Astrocyte (in vitro differentiated cells and primary cell): ENCODE measurements at regions not wholly inside any gene's neighbourhood (a gene's known extent, or its start where the extent isn't known, plus 50 kb on each side); places are given as distances from the start of the nearest gene placed in this dataset.
"Not testable (repeated sequence)": the region's sequence is repeated elsewhere in the genome, so short reads cannot be mapped to it uniquely, and the experiment has no call there.

Experiments
- DNase-seq: peaks from one replicate; pipeline ENCODE4 v3.0.0-alpha.2; 2010; ENCODE audit warnings: low read depth
- FAIRE-seq: peaks from 2 replicates; lab custom pipeline; 2011; peaks lifted over from hg19 to GRCh38; lab: Jason Lieb, UNC
- H2AFZ ChIP-seq: 2 replicates; pipeline ENCODE4 v1.6.0; 2012; ENCODE audit warnings: low read depth, low read length, inconsistent platforms
- H3K27ac ChIP-seq: 2 replicates; pipeline ENCODE4 v1.5.1; 2011; ENCODE audit warnings: low read depth, low read length, inconsistent platforms
- H3K27me3 ChIP-seq: 2 replicates; pipeline ENCODE4 v1.6.0; 2011; ENCODE audit warnings: low read length, inconsistent platforms; ENCODE audit not compliant: insufficient read depth
- H3K36me3 ChIP-seq: 2 replicates; pipeline ENCODE4 v1.5.1; 2011; ENCODE audit warnings: low read length, inconsistent platforms; ENCODE audit not compliant: insufficient read depth
- H3K4me1 ChIP-seq: 2 replicates; pipeline ENCODE4 v1.5.1; 2011; ENCODE audit warnings: low read length, inconsistent platforms; ENCODE audit not compliant: insufficient read depth
- H3K4me2 ChIP-seq: 2 replicates; pipeline ENCODE4 v1.6.0; 2012; ENCODE audit warnings: low read length, inconsistent platforms
- H3K4me3 ChIP-seq: 2 replicates; pipeline ENCODE4 v1.5.1; 2011; ENCODE audit warnings: low read depth, mild to moderate bottlenecking, low read length, inconsistent platforms; ENCODE audit not compliant: insufficient read depth
- H3K79me2 ChIP-seq: 2 replicates; pipeline ENCODE4 v1.6.0; 2012; ENCODE audit warnings: mild to moderate bottlenecking, low read length, inconsistent platforms; ENCODE audit not compliant: insufficient read depth
- H3K9ac ChIP-seq: 2 replicates; pipeline ENCODE4 v1.6.0; 2012; ENCODE audit warnings: mild to moderate bottlenecking, low read length, inconsistent platforms
- H3K9me3 ChIP-seq: 2 replicates; pipeline ENCODE4 v1.5.1; 2012; ENCODE audit warnings: low read depth, mild to moderate bottlenecking, low read length, inconsistent platforms; ENCODE audit not compliant: insufficient read depth
- H4K20me1 ChIP-seq: 2 replicates; pipeline ENCODE4 v1.6.0; 2012; ENCODE audit warnings: low read length, inconsistent platforms; ENCODE audit not compliant: insufficient read depth
- H3K27ac Mint-ChIP-seq: one replicate; pipeline ENCODE4 v1.8.0; 2021; ENCODE audit warnings: mild to moderate bottlenecking, mixed read lengths; ENCODE audit not compliant: unreplicated experiment
- H3K27me3 Mint-ChIP-seq: one replicate; pipeline ENCODE4 v1.8.0; 2021; ENCODE audit warnings: low read depth, mixed read lengths; ENCODE audit not compliant: unreplicated experiment
- H3K36me3 Mint-ChIP-seq: one replicate; pipeline ENCODE4 v1.8.0; 2021; ENCODE audit warnings: low read depth, mixed read lengths; ENCODE audit not compliant: unreplicated experiment
- H3K4me1 Mint-ChIP-seq: one replicate; pipeline ENCODE4 v1.8.0; 2021; ENCODE audit warnings: low read depth, mixed read lengths; ENCODE audit not compliant: unreplicated experiment
- H3K4me3 Mint-ChIP-seq: one replicate; pipeline ENCODE4 v1.8.0; 2021; ENCODE audit warnings: mild to moderate bottlenecking, moderate library complexity, mixed read lengths; ENCODE audit not compliant: unreplicated experiment
- H3K9me3 Mint-ChIP-seq: one replicate; pipeline ENCODE4 v1.8.0; 2021; ENCODE audit warnings: mild to moderate bottlenecking, mixed read lengths; ENCODE audit not compliant: unreplicated experiment
- EZH2 ChIP-seq: IDR thresholded peaks from 2 replicates; pipeline ENCODE4 v1.6.1; 2012; ENCODE audit warnings: mild to moderate bottlenecking, low read length, inconsistent platforms; ENCODE audit not compliant: insufficient read depth
- TF ChIP-seq, protein P1 (sequence below): IDR thresholded peaks from 2 replicates; pipeline ENCODE4 v1.5.1; 2011; ENCODE audit warnings: low read depth, mild to moderate bottlenecking, inconsistent platforms, low read length, moderate library complexity; ENCODE audit not compliant: insufficient read depth

DNA sequence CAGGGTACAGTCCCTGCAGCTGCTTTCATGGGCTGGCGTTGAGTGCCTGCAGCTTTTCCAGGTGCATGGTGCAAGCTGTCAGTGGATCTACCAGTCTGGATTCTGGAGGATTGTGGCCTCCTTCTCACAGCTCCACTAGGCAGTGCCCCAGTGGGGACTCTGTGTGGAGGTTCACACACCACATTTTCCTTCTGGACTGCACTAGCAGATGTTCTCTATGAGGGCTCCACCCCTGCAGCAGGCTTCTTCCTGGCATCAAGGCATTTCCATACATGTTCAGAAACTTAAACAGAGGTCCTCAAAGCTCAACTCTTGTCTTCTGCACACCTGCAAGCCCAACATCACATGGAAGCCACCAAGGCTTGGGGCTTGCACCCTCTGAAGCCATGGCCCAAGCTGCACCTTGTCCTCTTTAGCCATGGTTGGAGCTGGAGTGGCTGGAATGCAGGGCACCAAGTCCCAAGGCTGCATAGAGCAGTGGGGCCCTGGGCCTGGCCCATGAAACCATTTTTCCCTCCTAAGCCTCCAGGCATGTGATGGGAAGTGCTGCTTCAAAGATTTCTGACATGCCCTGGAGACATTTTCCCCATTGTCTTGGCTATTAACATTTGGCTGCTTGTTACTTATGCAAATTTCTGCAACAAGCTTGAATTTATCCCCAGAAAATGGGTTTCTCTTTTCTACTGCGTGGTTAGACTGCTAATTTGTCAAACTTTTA, 250.2 kb upstream of the COPS8 start:
- Mint-ChIP-seq H3K9me3 (peaks cover 9% of the 10 kb centered on the region), H3K36me3 (no peaks in the 10 kb centered on the region), H3K4me1 (no peaks in the 10 kb centered on the region), H3K4me3 (no peak overlapping the region), H3K27me3 (peaks cover 12% of the 10 kb centered on the region), H3K27ac (no peak overlapping the region)
- TF ChIP-seq, protein P1, sequence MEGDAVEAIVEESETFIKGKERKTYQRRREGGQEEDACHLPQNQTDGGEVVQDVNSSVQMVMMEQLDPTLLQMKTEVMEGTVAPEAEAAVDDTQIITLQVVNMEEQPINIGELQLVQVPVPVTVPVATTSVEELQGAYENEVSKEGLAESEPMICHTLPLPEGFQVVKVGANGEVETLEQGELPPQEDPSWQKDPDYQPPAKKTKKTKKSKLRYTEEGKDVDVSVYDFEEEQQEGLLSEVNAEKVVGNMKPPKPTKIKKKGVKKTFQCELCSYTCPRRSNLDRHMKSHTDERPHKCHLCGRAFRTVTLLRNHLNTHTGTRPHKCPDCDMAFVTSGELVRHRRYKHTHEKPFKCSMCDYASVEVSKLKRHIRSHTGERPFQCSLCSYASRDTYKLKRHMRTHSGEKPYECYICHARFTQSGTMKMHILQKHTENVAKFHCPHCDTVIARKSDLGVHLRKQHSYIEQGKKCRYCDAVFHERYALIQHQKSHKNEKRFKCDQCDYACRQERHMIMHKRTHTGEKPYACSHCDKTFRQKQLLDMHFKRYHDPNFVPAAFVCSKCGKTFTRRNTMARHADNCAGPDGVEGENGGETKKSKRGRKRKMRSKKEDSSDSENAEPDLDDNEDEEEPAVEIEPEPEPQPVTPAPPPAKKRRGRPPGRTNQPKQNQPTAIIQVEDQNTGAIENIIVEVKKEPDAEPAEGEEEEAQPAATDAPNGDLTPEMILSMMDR, result no peak
- no peak for TF ChIP-seq EZH2
- no peak for FAIRE-seq
- H3K9me3 ChIP-seq, result no peaks in the 10 kb centered on the region
- H3K27me3 ChIP-seq, result peaks cover 5% of the 10 kb centered on the region
- H3K27ac ChIP-seq, result no peak overlapping the region
- no peak overlapping the region for H3K9ac ChIP-seq
- no peaks in the 10 kb centered on the region for H3K36me3 ChIP-seq
- H3K79me2 ChIP-seq, result no peaks in the 10 kb centered on the region
- no peak overlapping the region for H2AFZ ChIP-seq
- H3K4me3 ChIP-seq, result no peak overlapping the region
- no peak overlapping the region for H3K4me2 ChIP-seq
- no peaks in the 10 kb centered on the region for H3K4me1 ChIP-seq
- DNase-seq, result no peak
- no peaks in the 10 kb centered on the region for H4K20me1 ChIP-seq

GRCh38 chr2:236836028-236836427, 249.7 kb upstream of the COPS8 start:
- H3K27ac Mint-ChIP-seq, H4K20me1 ChIP-seq, H2AFZ ChIP-seq, H3K9ac ChIP-seq, H3K79me2 ChIP-seq, DNase-seq, H3K4me2 ChIP-seq, FAIRE-seq, H3K36me3 Mint-ChIP-seq, H3K4me1 ChIP-seq, H3K4me3 Mint-ChIP-seq, H3K4me1 Mint-ChIP-seq, H3K36me3 ChIP-seq, H3K9me3 ChIP-seq, H3K27me3 ChIP-seq, H3K9me3 Mint-ChIP-seq, H3K27ac ChIP-seq, H3K4me3 ChIP-seq: not testable (repeated sequence)
- H3K27me3 Mint-ChIP-seq, result peaks cover 11% of the 10 kb centered on the region

GRCh38 chr2:236840215-236840614, 245.5 kb upstream of the COPS8 start:
- FAIRE-seq (no peak), DNase-seq (no peak)
- H3K27me3 ChIP-seq, result peaks cover 11% of the 10 kb centered on the region
- Mint-ChIP-seq H3K27ac (no peak overlapping the region), H3K4me1 (no peaks in the 10 kb centered on the region), H3K36me3 (no peaks in the 10 kb centered on the region), H3K4me3 (no peak overlapping the region), H3K9me3 (peaks cover 8% of the 10 kb centered on the region), H3K27me3 (peaks cover 8% of the 10 kb centered on the region)
- H3K79me2 ChIP-seq, result no peaks in the 10 kb centered on the region
- no peak overlapping the region for H3K4me3 ChIP-seq
- H2AFZ ChIP-seq, result no peak overlapping the region
- H3K4me2 ChIP-seq, result no peak overlapping the region
- no peaks in the 10 kb centered on the region for H3K36me3 ChIP-seq
- H3K9ac ChIP-seq, result no peak overlapping the region
- H3K9me3 ChIP-seq, result no peaks in the 10 kb centered on the region
- no peaks in the 10 kb centered on the region for H3K4me1 ChIP-seq
- TF ChIP-seq EZH2, result no peak
- TF ChIP-seq, protein P1, result no peak
- no peaks in the 10 kb centered on the region for H4K20me1 ChIP-seq
- no peak overlapping the region for H3K27ac ChIP-seq
